H1 (cell line): ENCODE measurements at regions not wholly inside any gene's neighbourhood (a gene's known extent, or its start where the extent isn't known, plus 50 kb on each side); places are given as distances from the start of the nearest gene placed in this dataset.

Source experiments
- CTCF ChIA-PET: fragments of 300-600 bp; sonication (Branson Sonifier 250); formaldehyde crosslinking; loops from one replicate; lab custom pipeline; 2021; ENCODE audit not compliant: partially characterized antibody; lab: Charles Lee
- POLR2A ChIA-PET: fragments of 300-600 bp; sonication (Branson Sonifier 250); formaldehyde crosslinking; loops from one replicate; lab custom pipeline; 2021; ENCODE audit warnings: inconsistent platforms; ENCODE audit not compliant: partially characterized antibody; lab: Charles Lee
- DNase-seq, 2 experiments: peaks; one replicate each; pipeline versions ENCODE4 v3.0.0 to v3.0.0-alpha.2; 2010 to 2022; ENCODE audit warnings: low spot score in 2 of 2, low read depth in 1 of 2, mixed read lengths in 1 of 2
- FAIRE-seq: peaks from 2 replicates; lab custom pipeline; 2011; peaks lifted over from hg19 to GRCh38; lab: Jason Lieb, UNC
- H2AFZ ChIP-seq: 2 replicates; pipeline ENCODE4 v1.8.1; 2012; ENCODE audit warnings: low read length, inconsistent platforms
- H2AK5ac ChIP-seq: 2 replicates; pipeline ENCODE4 v1.6.1; 2013; ENCODE audit warnings: low read depth, low read length
- H2BK120ac ChIP-seq: replicated peaks from 2 replicates; pipeline ENCODE3; 2013; ENCODE audit warnings: low read depth, low read length, inconsistent platforms
- H2BK12ac ChIP-seq: 2 replicates; pipeline ENCODE4 v1.6.1; 2013; ENCODE audit warnings: low read depth, low read length
- H2BK15ac ChIP-seq: 2 replicates; pipeline ENCODE4 v1.6.1; 2013; ENCODE audit warnings: low read length
- H2BK20ac ChIP-seq: 2 replicates; pipeline ENCODE4 v1.6.1; 2013; ENCODE audit warnings: low read length
- H2BK5ac ChIP-seq: 2 replicates; pipeline ENCODE4 v1.6.1; 2013; ENCODE audit warnings: low read depth, low read length
- H3K14ac ChIP-seq: 2 replicates; pipeline ENCODE4 v1.6.1; 2013; ENCODE audit warnings: inconsistent platforms; ENCODE audit not compliant: insufficient read length
- H3K18ac ChIP-seq: 2 replicates; pipeline ENCODE4 v1.6.1; 2013; ENCODE audit warnings: low read length; ENCODE audit errors: extremely low read depth
- H3K23ac ChIP-seq: 2 replicates; pipeline ENCODE4 v1.6.1; 2013; ENCODE audit warnings: inconsistent platforms; ENCODE audit not compliant: insufficient read length
- H3K23me2 ChIP-seq: 2 replicates; pipeline ENCODE4 v1.6.1; 2013; ENCODE audit warnings: low read depth, low read length
- H3K27ac ChIP-seq: 2 replicates; pipeline ENCODE4 v1.6.1; 2011; ENCODE audit warnings: low read depth, low read length, inconsistent platforms
- H3K27me3 ChIP-seq, 4 experiments: replicated peaks in 1 of 4; 1 replicate in 1 of 4; 2 replicates in 3 of 4; pipeline versions ENCODE4 v1.6.1 to v1.8.1; 2011 to 2013; ENCODE audit warnings: low read length in 3 of 4, mild to moderate bottlenecking in 3 of 4, inconsistent platforms in 2 of 4, mixed read lengths in 2 of 4, moderate library complexity in 1 of 4; ENCODE audit not compliant: control insufficient read depth in 3 of 4, insufficient read depth in 3 of 4; ENCODE audit errors: extremely low read depth in 1 of 4
- H3K36me3 ChIP-seq, 4 experiments: 2 replicates each; pipeline versions ENCODE4 v1.6.1 to v1.8.1; 2011 to 2013; ENCODE audit warnings: mild to moderate bottlenecking in 4 of 4, low read length in 3 of 4, moderate library complexity in 2 of 4, control low read depth in 1 of 4, inconsistent platforms in 1 of 4; ENCODE audit not compliant: insufficient read depth in 4 of 4, control insufficient read depth in 2 of 4
- H3K4ac ChIP-seq: replicated peaks from 2 replicates; pipeline ENCODE3; 2013; ENCODE audit warnings: low read length, low read depth, mixed read lengths, inconsistent platforms; ENCODE audit not compliant: insufficient read length
- H3K4me1 ChIP-seq, 4 experiments: replicated peaks in 1 of 4; 1 replicate in 1 of 4; 2 replicates in 3 of 4; pipeline versions ENCODE4 v1.6.1 to v1.8.1; 2011 to 2013; ENCODE audit warnings: low read length in 3 of 4, inconsistent platforms in 2 of 4, mixed read lengths in 1 of 4; ENCODE audit not compliant: insufficient read depth in 4 of 4, control insufficient read depth in 3 of 4
- H3K4me2 ChIP-seq, 2 experiments: 2 replicates each; pipeline versions ENCODE4 v1.6.1 to v1.8.1; 2011 to 2013; ENCODE audit warnings: low read depth in 2 of 2, low read length in 2 of 2, control low read depth in 1 of 2, inconsistent platforms in 1 of 2, mild to moderate bottlenecking in 1 of 2; ENCODE audit not compliant: insufficient read depth in 1 of 2
- H3K4me3 ChIP-seq, 4 experiments: fragments of 200-600, 300-600 bp in 1 of 4; sonication (generic), shearing (Covaris generic), sonication (Bioruptor Twin) in 1 of 4; 2 replicates each; pipeline versions ENCODE4 v1.5.1 to v1.8.1; 2011 to 2016; ENCODE audit warnings: low read length in 4 of 4, low read depth in 3 of 4, control low read depth in 2 of 4, inconsistent platforms in 2 of 4, mild to moderate bottlenecking in 2 of 4, mixed read lengths in 1 of 4, moderate library complexity in 1 of 4; ENCODE audit not compliant: insufficient read depth in 2 of 4; ENCODE audit errors: extremely low read depth in 1 of 4
- H3K56ac ChIP-seq: replicated peaks from 2 replicates; pipeline ENCODE3; 2013; ENCODE audit warnings: low read depth, mild to moderate bottlenecking, mixed read lengths, low read length, inconsistent platforms; ENCODE audit not compliant: insufficient read length
- H3K79me1 ChIP-seq: 2 replicates; pipeline ENCODE4 v1.6.1; 2013; ENCODE audit warnings: low read depth, low read length, control low read depth
- H3K79me2 ChIP-seq, 2 experiments: 2 replicates each; pipeline versions ENCODE4 v1.6.1 to v1.8.1; 2012 to 2013; ENCODE audit warnings: low read length in 2 of 2, mild to moderate bottlenecking in 2 of 2, inconsistent platforms in 1 of 2; ENCODE audit not compliant: insufficient read depth in 2 of 2, control insufficient read depth in 1 of 2
- H3K9ac ChIP-seq, 4 experiments: replicated peaks in 1 of 4; 1 replicate in 1 of 4; 2 replicates in 3 of 4; pipeline versions ENCODE4 v1.6.1 to v1.8.1; 2011 to 2013; ENCODE audit warnings: low read depth in 3 of 4, low read length in 3 of 4, control low read depth in 2 of 4, mild to moderate bottlenecking in 2 of 4, moderate library complexity in 2 of 4, inconsistent platforms in 1 of 4; ENCODE audit errors: extremely low read depth in 1 of 4
- H3K9me3 ChIP-seq, 2 experiments: 2 replicates each; pipeline versions ENCODE4 v1.6.1 to v1.8.1; 2012 to 2013; ENCODE audit warnings: mild to moderate bottlenecking in 2 of 2, moderate library complexity in 2 of 2, control low read depth in 1 of 2, inconsistent platforms in 1 of 2, low read depth in 1 of 2, low read length in 1 of 2, mixed read lengths in 1 of 2; ENCODE audit not compliant: insufficient read depth in 2 of 2
- H4K20me1 ChIP-seq, 2 experiments: replicated peaks in 1 of 2; 2 replicates each; pipeline versions ENCODE3 to v1.8.1; 2011 to 2013; ENCODE audit warnings: inconsistent platforms in 2 of 2, low read length in 2 of 2, mild to moderate bottlenecking in 1 of 2; ENCODE audit not compliant: insufficient read depth in 2 of 2, control insufficient read depth in 1 of 2
- H4K5ac ChIP-seq: 2 replicates; pipeline ENCODE4 v1.6.1; 2013; ENCODE audit warnings: low read length, low read depth, mixed read lengths, inconsistent platforms; ENCODE audit not compliant: insufficient read length
- H4K8ac ChIP-seq: 2 replicates; pipeline ENCODE4 v1.8.0; 2013; ENCODE audit warnings: mild to moderate bottlenecking, moderate library complexity, low read length, inconsistent platforms; ENCODE audit not compliant: insufficient read depth; ENCODE audit errors: extremely low read depth
- H4K91ac ChIP-seq: replicated peaks from 2 replicates; pipeline ENCODE3; 2013; ENCODE audit warnings: low read length, mixed read lengths, inconsistent platforms; ENCODE audit not compliant: insufficient read length
- MAFK ChIP-seq: IDR thresholded peaks from 2 replicates; pipeline ENCODE4 v1.6.1; 2012; ENCODE audit warnings: low read depth, mild to moderate bottlenecking, improper control_type of control experiment, low read length
- WGBS, 2 experiments: shearing (Covaris generic) in 1 of 2; methylation state at CpG; one replicate each; pipeline versions ENCODE4 v1.1.6 to v1.1.7; 2013 to 2015; ENCODE audit warnings: low lambda C conversion rate in 2 of 2, mixed read lengths in 2 of 2, inconsistent platforms in 1 of 2, low coverage in 1 of 2, missing lambda C conversion rate in 1 of 2; ENCODE audit not compliant: insufficient replicate concordance in 2 of 2, insufficient coverage in 1 of 2, insufficient read length in 1 of 2; ENCODE audit errors: extremely low coverage in 1 of 2, missing lambda C conversion rate in 1 of 2; 5-methylcytosine and 5-hydroxymethylcytosine counted together

DNA sequence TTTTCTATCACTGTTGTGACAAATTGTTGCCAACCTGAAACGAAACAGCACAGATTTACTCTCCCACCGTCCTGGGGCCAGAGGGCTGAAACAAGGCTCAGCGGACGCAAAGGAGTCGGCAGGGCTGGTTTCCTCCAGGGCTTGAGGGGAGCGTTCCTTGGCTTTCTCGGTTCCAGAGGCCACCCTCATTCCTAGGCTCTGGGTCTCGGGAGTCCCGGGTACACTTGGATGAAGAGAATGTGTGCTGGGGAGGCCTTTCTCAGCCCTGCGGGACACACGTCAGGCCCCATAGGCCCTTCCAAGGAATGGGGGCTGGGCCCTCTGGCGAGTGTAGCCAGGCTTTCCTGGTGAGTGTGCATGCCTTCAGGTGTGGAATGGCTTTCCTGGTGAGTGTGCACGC lies 287.3 kb upstream of the HS6ST1 start:
- Histone ChIP-seq H3K14ac (no peak overlapping the region), H3K4me2 (no peak overlapping the region), H2AFZ (no peak overlapping the region), H2AK5ac (no peak overlapping the region), H3K4ac (no peak overlapping the region), H2BK15ac (no peak overlapping the region), H3K4me1 (peaks cover 0 to 9% (median under 1%) of the 10 kb centered on the region in 4 experiments; a peak in 3 of 7 replicates), H4K20me1 (peaks cover 0 to under 1% of the 10 kb centered on the region in 2 experiments), H4K91ac (no peak overlapping the region), H3K79me2 (no peaks in the 10 kb centered on the region), H3K79me1 (no peaks in the 10 kb centered on the region), H3K18ac (peak overlapping the region; percentile 34; the same call in 1 of the 2 replicates), H3K9ac (no peak overlapping the region), H3K23ac (no peak overlapping the region), H2BK12ac (no peak overlapping the region), H2BK5ac (no peak overlapping the region), H4K5ac (no peak overlapping the region), H3K27ac (no peak overlapping the region; the same call in 1 of the 2 replicates), H4K8ac (peak overlapping the region; percentile 40; the same call in 1 of the 2 replicates), H3K27me3 (no peaks in the 10 kb centered on the region), H2BK120ac (no peak overlapping the region), H3K23me2 (no peaks in the 10 kb centered on the region), H3K4me3 (no peak overlapping the region), H3K56ac (no peak overlapping the region), H2BK20ac (no peak overlapping the region), H3K9me3 (no peaks in the 10 kb centered on the region), H3K36me3 (no peaks in the 10 kb centered on the region)
- no peak for DNase-seq
- 89% methylated on average over 12 of the region's 13 CpGs; no CpG with 5 or more reads in 1 of the 2 experiments for whole genome bisulfite sequencing, 2 experiments
- TF ChIP-seq MAFK = no peak
- FAIRE-seq = no peak
- CTCF ChIA-PET = no interaction called here
- POLR2A ChIA-PET = interaction anchor here (0.7 kb wide), 1 partner anchor 14 kb away, joined by 3 read pairs; no protein-coding TSS in a partner anchor
